ENCODE measurements at regions not wholly inside any gene's neighbourhood (a gene's known extent, or its start where the extent isn't known, plus 50 kb on each side); places are given as distances from the start of the nearest gene placed in this dataset.

- no peaks in the 10 kb centered on the region for H3K9me3 ChIP-seq
- no peaks in the 10 kb centered on the region for H3K36me3 ChIP-seq
- H3K27me3 ChIP-seq: no peaks in the 10 kb centered on the region
- no peak overlapping the region for H3K27ac ChIP-seq
- TF ChIP-seq EP300 (IDR thresholded peaks at IDR 0.05) (no peak), POLR2A (IDR thresholded peaks at IDR 0.05) (no peak), POLR2AphosphoS5 (IDR thresholded peaks at IDR 0.05) (no peak)
- TF ChIP-seq, protein P1, sequence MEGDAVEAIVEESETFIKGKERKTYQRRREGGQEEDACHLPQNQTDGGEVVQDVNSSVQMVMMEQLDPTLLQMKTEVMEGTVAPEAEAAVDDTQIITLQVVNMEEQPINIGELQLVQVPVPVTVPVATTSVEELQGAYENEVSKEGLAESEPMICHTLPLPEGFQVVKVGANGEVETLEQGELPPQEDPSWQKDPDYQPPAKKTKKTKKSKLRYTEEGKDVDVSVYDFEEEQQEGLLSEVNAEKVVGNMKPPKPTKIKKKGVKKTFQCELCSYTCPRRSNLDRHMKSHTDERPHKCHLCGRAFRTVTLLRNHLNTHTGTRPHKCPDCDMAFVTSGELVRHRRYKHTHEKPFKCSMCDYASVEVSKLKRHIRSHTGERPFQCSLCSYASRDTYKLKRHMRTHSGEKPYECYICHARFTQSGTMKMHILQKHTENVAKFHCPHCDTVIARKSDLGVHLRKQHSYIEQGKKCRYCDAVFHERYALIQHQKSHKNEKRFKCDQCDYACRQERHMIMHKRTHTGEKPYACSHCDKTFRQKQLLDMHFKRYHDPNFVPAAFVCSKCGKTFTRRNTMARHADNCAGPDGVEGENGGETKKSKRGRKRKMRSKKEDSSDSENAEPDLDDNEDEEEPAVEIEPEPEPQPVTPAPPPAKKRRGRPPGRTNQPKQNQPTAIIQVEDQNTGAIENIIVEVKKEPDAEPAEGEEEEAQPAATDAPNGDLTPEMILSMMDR (IDR thresholded peaks at IDR 0.05): no peak
- WGBS, 2 donors: 62 to 84% methylated on average over 2 of the region's 2 CpGs
- ATAC-seq (ENCODE audit: low FRiP score in 2 of 2): no peak
- DNase-seq: no peak
- no peak overlapping the region for H3K4me3 ChIP-seq
- no peaks in the 10 kb centered on the region for H3K4me1 ChIP-seq
These were observed 431.2 kb upstream of the FAM47C start for GRCh38 chrX:36577006-36577405.

DNA sequence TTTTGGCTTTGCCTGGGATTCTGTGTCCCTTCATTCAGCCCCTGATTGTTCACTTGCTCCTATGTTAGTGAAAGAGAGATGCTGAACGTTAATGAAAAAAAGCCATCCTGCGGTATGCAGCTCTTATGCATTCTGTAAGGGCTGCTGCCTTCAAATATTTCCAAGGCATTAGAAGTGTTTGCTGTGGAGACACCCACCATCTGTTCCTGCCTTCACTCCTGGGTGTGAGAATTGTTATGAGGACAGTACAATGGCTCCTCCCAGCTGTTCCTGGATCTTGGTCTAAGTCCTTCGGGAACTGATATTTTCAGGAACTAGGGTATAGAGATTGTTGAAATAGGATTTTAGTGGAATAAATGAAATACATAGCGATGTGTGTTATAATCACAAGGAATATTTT, 427.1 kb upstream of the FAM47C start:
- no peak overlapping the region for H3K27ac ChIP-seq
- no peak overlapping the region for H3K4me3 ChIP-seq
- H3K27me3 ChIP-seq: no peaks in the 10 kb centered on the region
- ATAC-seq (ENCODE audit: low FRiP score in 2 of 2) (no peak), DNase-seq (no peak)
- H3K36me3 ChIP-seq: no peaks in the 10 kb centered on the region
- no peak for TF ChIP-seq POLR2A (IDR thresholded peaks at IDR 0.05)
- TF ChIP-seq EP300 (IDR thresholded peaks at IDR 0.05): no peak
- no peaks in the 10 kb centered on the region for H3K4me1 ChIP-seq
- H3K9me3 ChIP-seq: no peaks in the 10 kb centered on the region
- 65 to 87% methylated on average over 4 of the region's 4 CpGs for WGBS, 2 donors

- WGBS, 2 donors: 89 to 90% methylated on average over 4 to 6 of the region's 6 CpGs
- H3K27ac ChIP-seq: no peak overlapping the region
These were observed 424.5 kb upstream of the FAM47C start for GRCh38 chrX:36583674-36584073.

GRCh38 chrX:36609616-36610585, 398.3 kb upstream of the FAM47C start:
- H3K4me1 ChIP-seq: no peaks in the 10 kb centered on the region
- ATAC-seq (ENCODE audit: low FRiP score in 2 of 2): no peak
- H3K36me3 ChIP-seq: no peaks in the 10 kb centered on the region
- no peaks in the 10 kb centered on the region for H3K27me3 ChIP-seq
- H3K4me3 ChIP-seq: no peak overlapping the region
- no peak overlapping the region for H3K27ac ChIP-seq
- peaks cover 0 to 6% (median 0%) of the 10 kb centered on the region in 4 donors for H3K9me3 ChIP-seq
- no peak for DNase-seq
- 50 to 60% methylated on average over 4 of the region's 4 CpGs for WGBS, 2 donors
- no peak for TF ChIP-seq EP300 (IDR thresholded peaks at IDR 0.05)
- TF ChIP-seq POLR2AphosphoS5 (IDR thresholded peaks at IDR 0.05): no peak
- TF ChIP-seq, protein P1 (IDR thresholded peaks at IDR 0.05): no peak
- TF ChIP-seq POLR2A (IDR thresholded peaks at IDR 0.05): no peak

More at GRCh38 chrX:36583674-36584073, 424.5 kb upstream of the FAM47C start:
- ATAC-seq (ENCODE audit: low FRiP score in 2 of 2) (no peak), DNase-seq (no peak)
- Histone ChIP-seq H3K27me3 (no peaks in the 10 kb centered on the region), H3K4me3 (no peak overlapping the region), H3K4me1 (no peaks in the 10 kb centered on the region), H3K9me3 (no peaks in the 10 kb centered on the region), H3K36me3 (no peaks in the 10 kb centered on the region)
- TF ChIP-seq POLR2AphosphoS5 (IDR thresholded peaks at IDR 0.05): no peak
- TF ChIP-seq POLR2A (IDR thresholded peaks at IDR 0.05): no peak
- TF ChIP-seq, protein P1 (IDR thresholded peaks at IDR 0.05): no peak
- TF ChIP-seq EP300 (IDR thresholded peaks at IDR 0.05): no peak

DNA sequence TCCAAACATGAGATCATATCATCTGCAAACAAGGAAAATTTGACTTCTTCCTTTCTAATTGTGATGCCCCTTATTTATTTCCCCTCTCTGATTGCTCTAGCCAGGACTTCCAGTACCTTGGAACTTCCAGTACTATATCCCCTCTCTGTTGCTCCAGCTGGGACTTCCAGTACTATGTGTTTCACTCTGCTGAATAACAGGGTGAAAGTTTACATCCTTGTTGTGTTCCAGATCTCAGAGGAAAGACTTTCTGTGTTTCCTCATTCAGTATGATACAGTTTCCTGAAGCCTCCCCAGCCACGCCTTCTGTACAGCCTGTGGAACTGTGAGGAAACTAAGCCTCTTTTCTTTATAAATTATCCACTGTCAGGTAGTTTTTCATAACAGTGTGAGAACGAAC, 381.3 kb upstream of the FAM47C start:
- no peak for ATAC-seq (ENCODE audit: low FRiP score in 2 of 2)
- TF ChIP-seq EP300 (IDR thresholded peaks at IDR 0.05): no peak
- TF ChIP-seq, protein P1 (IDR thresholded peaks at IDR 0.05): no peak
- no peak for TF ChIP-seq POLR2AphosphoS5 (IDR thresholded peaks at IDR 0.05)
- TF ChIP-seq POLR2A (IDR thresholded peaks at IDR 0.05): no peak
- no peaks in the 10 kb centered on the region for H3K4me1 ChIP-seq
- no peak overlapping the region for H3K4me3 ChIP-seq
- H3K36me3 ChIP-seq: no peaks in the 10 kb centered on the region
- H3K27me3 ChIP-seq: no peaks in the 10 kb centered on the region
- H3K9me3 ChIP-seq: no peaks in the 10 kb centered on the region
- WGBS, 2 donors: 66 to 70% methylated on average over 2 of the region's 2 CpGs
- no peak for DNase-seq
- no peak overlapping the region for H3K27ac ChIP-seq
